SW480 (cell line): ENCODE measurements at regions not wholly inside any gene's neighbourhood (a gene's known extent, or its start where the extent isn't known, plus 50 kb on each side); places are given as distances from the start of the nearest gene placed in this dataset.
"Not testable (repeated sequence)": the region's sequence is repeated elsewhere in the genome, so short reads cannot be mapped to it uniquely, and the experiment has no call there.

Experiments
- DNase-seq: peaks from one replicate; pipeline ENCODE4 v3.0.0-alpha.2; 2016; ENCODE audit warnings: low spot score

GRCh38 chr2:16217741-16218140, 277.4 kb downstream of the MYCN start:
- DNase-seq, result not testable (repeated sequence)

GRCh38 chr2:16217291-16217690, 276.9 kb downstream of the MYCN start:
- no peak for DNase-seq

GRCh38 chr2:16216558-16216945, 276.2 kb downstream of the MYCN start:
- no peak for DNase-seq

GRCh38 chr2:16215902-16216557, 275.7 kb downstream of the MYCN start:
- no peak for DNase-seq

- no peak for DNase-seq
These were observed 274.5 kb downstream of the MYCN start for GRCh38 chr2:16214861-16215260.

GRCh38 chr2:16214391-16214790, 274.0 kb downstream of the MYCN start:
- DNase-seq, result no peak

GRCh38 chr2:16212321-16212720, 272.0 kb downstream of the MYCN start:
- no peak for DNase-seq

- no peak for DNase-seq
These were observed 271.0 kb downstream of the MYCN start for GRCh38 chr2:16211341-16211740.

GRCh38 chr2:16210841-16211240, 270.5 kb downstream of the MYCN start:
- DNase-seq, result no peak

- DNase-seq, result no peak
These were observed 269.4 kb downstream of the MYCN start for GRCh38 chr2:16209799-16210198.

GRCh38 chr2:16208921-16209320, 268.6 kb downstream of the MYCN start:
- no peak for DNase-seq

- DNase-seq, result no peak
These were observed 268.0 kb downstream of the MYCN start for GRCh38 chr2:16208241-16208797.

GRCh38 chr2:16207611-16208010, 267.3 kb downstream of the MYCN start:
- no peak for DNase-seq

- no peak for DNase-seq
These were observed 266.8 kb downstream of the MYCN start for GRCh38 chr2:16207151-16207550.

- DNase-seq, result no peak
These were observed 266.0 kb downstream of the MYCN start for GRCh38 chr2:16206191-16206944.

- DNase-seq, result no peak
These were observed 265.3 kb downstream of the MYCN start for GRCh38 chr2:16205631-16206030.

GRCh38 chr2:16204886-16205620, 264.7 kb downstream of the MYCN start:
- DNase-seq, result no peak

GRCh38 chr2:16204251-16204650, 263.9 kb downstream of the MYCN start:
- DNase-seq, result no peak

- no peak for DNase-seq
These were observed 263.3 kb downstream of the MYCN start for GRCh38 chr2:16203691-16204090.

GRCh38 chr2:16203069-16203468, 262.7 kb downstream of the MYCN start:
- DNase-seq, result no peak

GRCh38 chr2:16202266-16203020, 262.1 kb downstream of the MYCN start:
- no peak for DNase-seq

- DNase-seq, result no peak
These were observed 261.5 kb downstream of the MYCN start for GRCh38 chr2:16201848-16202247.
